ENCODE measurements at regions not wholly inside any gene's neighbourhood (a gene's known extent, or its start where the extent isn't known, plus 50 kb on each side); places are given as distances from the start of the nearest gene placed in this dataset.

DNA sequence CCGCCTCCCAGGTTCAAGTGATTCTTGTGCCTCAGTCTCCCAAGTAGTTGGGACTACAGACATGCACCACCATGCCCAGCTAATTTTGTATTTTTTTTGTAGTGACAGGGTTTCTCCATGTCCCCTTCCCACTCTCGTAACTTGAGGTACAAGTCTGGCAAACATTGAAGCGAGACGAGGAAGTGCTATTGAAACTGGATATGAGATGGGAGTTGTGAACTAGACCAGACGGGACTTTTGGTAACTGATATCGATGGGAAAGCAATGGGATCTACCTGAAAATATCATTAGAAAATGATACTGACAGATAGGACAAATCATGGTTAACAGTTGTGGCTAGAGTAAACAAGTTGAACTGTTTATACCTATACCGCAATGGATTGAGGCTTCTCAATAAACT, 95.2 kb upstream of the TRABD2B start:
- no peak overlapping the region for H3K56ac ChIP-seq (ENCODE audit: extremely low read depth, insufficient read depth, low read length)
- H2AK9ac ChIP-seq (replicated peaks; ENCODE audit: low read depth, low read length, poor library complexity), result no peak overlapping the region
- H4K20me1 ChIP-seq (ENCODE audit: insufficient read depth, low read length), result no peaks in the 10 kb centered on the region
- dilution Hi-C loops (cut with HindIII; ENCODE audit: low sequenced_read_pairs, unreplicated experiment) (no loop called here), in situ Hi-C loops (cut with MboI; ENCODE audit: low sequenced_read_pairs) (no loop called here), intact Hi-C loops (cut with micrococcal nuclease) (no loop called here)
- H3K27ac ChIP-seq (ENCODE audit: insufficient read depth, low read length), result no peak overlapping the region
- H2AK5ac ChIP-seq (ENCODE audit: low read depth, low read length), result no peak overlapping the region
- no peaks in the 10 kb centered on the region for H3K4me1 ChIP-seq (ENCODE audit: control insufficient read depth, insufficient read depth, low read length)
- H3K14ac ChIP-seq (replicated peaks; ENCODE audit: low read depth, low read length), result no peak overlapping the region
- no peak overlapping the region for H3K4me2 ChIP-seq (ENCODE audit: low read depth, low read length)
- no peak overlapping the region for H2BK5ac ChIP-seq (ENCODE audit: low read depth, low read length, poor library complexity, severe bottlenecking)
- no peaks in the 10 kb centered on the region for H3K9me3 ChIP-seq (ENCODE audit: control insufficient read depth, insufficient read depth, low read length)
- no peak overlapping the region for H2BK15ac ChIP-seq (ENCODE audit: low read depth, low read length)
- WGBS, 2 experiments (ENCODE audit: extremely low coverage in 2 of 2, insufficient read length in 1 of 2), result no CpG with 5 or more reads among the region's 7 CpGs
- H3K9ac ChIP-seq (ENCODE audit: low read depth, low read length), result no peak overlapping the region
- no peak overlapping the region for H4K8ac ChIP-seq (ENCODE audit: low read depth in 2 of 2, low read length in 2 of 2)
- H3K4ac ChIP-seq (ENCODE audit: low read depth, low read length), result no peak overlapping the region
- no peak overlapping the region for H4K91ac ChIP-seq (ENCODE audit: insufficient read depth, low read depth, low read length)
- H3K23ac ChIP-seq (ENCODE audit: low read depth, low read length), result no peak overlapping the region
- no peaks in the 10 kb centered on the region for H3K27me3 ChIP-seq (ENCODE audit: control insufficient read depth, insufficient read depth, low read length)
- ATAC-seq (ENCODE audit: low read depth) (no peak), DNase-seq (no peak)
- no peak overlapping the region for H3K18ac ChIP-seq (ENCODE audit: low read depth, low read length)
- no peaks in the 10 kb centered on the region for H3K36me3 ChIP-seq (ENCODE audit: control insufficient read depth, insufficient read depth, low read length)
- H3K4me3 ChIP-seq (ENCODE audit: insufficient read depth, low read depth, low read length), result no peak overlapping the region
- no peaks in the 10 kb centered on the region for H3K79me1 ChIP-seq (ENCODE audit: low read depth in 1 of 2, low read length in 2 of 2)
- no peaks in the 10 kb centered on the region for H3K9me1 ChIP-seq (ENCODE audit: insufficient read depth, low read length)
- H2AFZ ChIP-seq (replicated peaks; ENCODE audit: low read length, poor library complexity), result no peak overlapping the region
- TF ChIP-seq FOS (IDR thresholded peaks at IDR 0.05; ENCODE audit: low read depth, low read length) (no peak), BHLHE40 (IDR thresholded peaks at IDR 0.05; ENCODE audit: low read depth, low read length) (no peak), CHD1 (IDR thresholded peaks at IDR 0.05; ENCODE audit: low read depth, low read length) (no peak), MAZ (IDR thresholded peaks at IDR 0.05; ENCODE audit: borderline replicate concordance, low read depth, low read length) (no peak)
- TF ChIP-seq, protein P1, sequence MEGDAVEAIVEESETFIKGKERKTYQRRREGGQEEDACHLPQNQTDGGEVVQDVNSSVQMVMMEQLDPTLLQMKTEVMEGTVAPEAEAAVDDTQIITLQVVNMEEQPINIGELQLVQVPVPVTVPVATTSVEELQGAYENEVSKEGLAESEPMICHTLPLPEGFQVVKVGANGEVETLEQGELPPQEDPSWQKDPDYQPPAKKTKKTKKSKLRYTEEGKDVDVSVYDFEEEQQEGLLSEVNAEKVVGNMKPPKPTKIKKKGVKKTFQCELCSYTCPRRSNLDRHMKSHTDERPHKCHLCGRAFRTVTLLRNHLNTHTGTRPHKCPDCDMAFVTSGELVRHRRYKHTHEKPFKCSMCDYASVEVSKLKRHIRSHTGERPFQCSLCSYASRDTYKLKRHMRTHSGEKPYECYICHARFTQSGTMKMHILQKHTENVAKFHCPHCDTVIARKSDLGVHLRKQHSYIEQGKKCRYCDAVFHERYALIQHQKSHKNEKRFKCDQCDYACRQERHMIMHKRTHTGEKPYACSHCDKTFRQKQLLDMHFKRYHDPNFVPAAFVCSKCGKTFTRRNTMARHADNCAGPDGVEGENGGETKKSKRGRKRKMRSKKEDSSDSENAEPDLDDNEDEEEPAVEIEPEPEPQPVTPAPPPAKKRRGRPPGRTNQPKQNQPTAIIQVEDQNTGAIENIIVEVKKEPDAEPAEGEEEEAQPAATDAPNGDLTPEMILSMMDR (conservative IDR thresholded peaks at IDR 0.05; ENCODE audit: low read depth, low read length), result no peak
- TF ChIP-seq, protein P2, sequence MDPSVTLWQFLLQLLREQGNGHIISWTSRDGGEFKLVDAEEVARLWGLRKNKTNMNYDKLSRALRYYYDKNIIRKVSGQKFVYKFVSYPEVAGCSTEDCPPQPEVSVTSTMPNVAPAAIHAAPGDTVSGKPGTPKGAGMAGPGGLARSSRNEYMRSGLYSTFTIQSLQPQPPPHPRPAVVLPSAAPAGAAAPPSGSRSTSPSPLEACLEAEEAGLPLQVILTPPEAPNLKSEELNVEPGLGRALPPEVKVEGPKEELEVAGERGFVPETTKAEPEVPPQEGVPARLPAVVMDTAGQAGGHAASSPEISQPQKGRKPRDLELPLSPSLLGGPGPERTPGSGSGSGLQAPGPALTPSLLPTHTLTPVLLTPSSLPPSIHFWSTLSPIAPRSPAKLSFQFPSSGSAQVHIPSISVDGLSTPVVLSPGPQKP (IDR thresholded peaks at IDR 0.05; ENCODE audit: borderline replicate concordance, low read depth, low read length), result no peak
- BruUV-seq (replicated peaks), result no TSS peak
- H2BK120ac ChIP-seq (ENCODE audit: low read depth, low read length), result no peak overlapping the region
- ChIA-PET POLR2A (ENCODE audit: unreplicated experiment) (no interaction called here), CTCF (no interaction called here)
- no peak overlapping the region for H4K5ac ChIP-seq (ENCODE audit: low read depth, low read length)
- no peak overlapping the region for H2BK20ac ChIP-seq (ENCODE audit: low read depth, low read length)

Data from IMR-90 (cell line).